ENCODE measurements at regions not wholly inside any gene's neighbourhood (a gene's known extent, or its start where the extent isn't known, plus 50 kb on each side); places are given as distances from the start of the nearest gene placed in this dataset.

DNA sequence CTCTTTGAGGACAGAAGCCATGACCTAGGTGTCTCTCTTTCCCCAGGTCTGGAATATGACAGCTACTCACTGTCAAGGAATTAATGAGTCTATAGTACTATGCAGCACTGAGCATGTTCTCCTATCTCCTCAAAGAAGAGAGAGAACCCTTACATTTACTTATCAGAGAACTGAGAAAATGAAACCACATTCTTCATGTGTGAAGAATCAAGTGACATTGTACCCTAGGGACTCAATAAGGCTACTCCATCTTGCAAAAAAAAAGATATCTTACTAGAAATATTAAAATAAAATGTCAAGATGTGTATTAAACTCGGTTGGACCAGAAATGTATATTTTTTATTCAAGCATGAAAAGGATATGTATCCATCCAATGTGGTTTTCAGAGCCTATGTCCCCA, 133.2 kb upstream of the COL8A1 start:
- Mint-ChIP-seq H3K4me3 (no peak overlapping the region), H3K36me3 (ENCODE audit: low read depth) (no peaks in the 10 kb centered on the region), H3K9me3 (no peaks in the 10 kb centered on the region), H3K4me1 (ENCODE audit: low read depth) (peaks cover 3% of the 10 kb centered on the region), H3K27ac (no peak overlapping the region), H3K27me3 (no peaks in the 10 kb centered on the region)
- TF ChIP-seq, protein P1, sequence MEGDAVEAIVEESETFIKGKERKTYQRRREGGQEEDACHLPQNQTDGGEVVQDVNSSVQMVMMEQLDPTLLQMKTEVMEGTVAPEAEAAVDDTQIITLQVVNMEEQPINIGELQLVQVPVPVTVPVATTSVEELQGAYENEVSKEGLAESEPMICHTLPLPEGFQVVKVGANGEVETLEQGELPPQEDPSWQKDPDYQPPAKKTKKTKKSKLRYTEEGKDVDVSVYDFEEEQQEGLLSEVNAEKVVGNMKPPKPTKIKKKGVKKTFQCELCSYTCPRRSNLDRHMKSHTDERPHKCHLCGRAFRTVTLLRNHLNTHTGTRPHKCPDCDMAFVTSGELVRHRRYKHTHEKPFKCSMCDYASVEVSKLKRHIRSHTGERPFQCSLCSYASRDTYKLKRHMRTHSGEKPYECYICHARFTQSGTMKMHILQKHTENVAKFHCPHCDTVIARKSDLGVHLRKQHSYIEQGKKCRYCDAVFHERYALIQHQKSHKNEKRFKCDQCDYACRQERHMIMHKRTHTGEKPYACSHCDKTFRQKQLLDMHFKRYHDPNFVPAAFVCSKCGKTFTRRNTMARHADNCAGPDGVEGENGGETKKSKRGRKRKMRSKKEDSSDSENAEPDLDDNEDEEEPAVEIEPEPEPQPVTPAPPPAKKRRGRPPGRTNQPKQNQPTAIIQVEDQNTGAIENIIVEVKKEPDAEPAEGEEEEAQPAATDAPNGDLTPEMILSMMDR (IDR thresholded peaks at IDR 0.05), result no peak
- no peak for ATAC-seq
- ChIA-PET POLR2A (no interaction called here), CTCF (no interaction called here)
- intact Hi-C loops (cut with micrococcal nuclease), result no loop called here
- no peak for DNase-seq

DNA sequence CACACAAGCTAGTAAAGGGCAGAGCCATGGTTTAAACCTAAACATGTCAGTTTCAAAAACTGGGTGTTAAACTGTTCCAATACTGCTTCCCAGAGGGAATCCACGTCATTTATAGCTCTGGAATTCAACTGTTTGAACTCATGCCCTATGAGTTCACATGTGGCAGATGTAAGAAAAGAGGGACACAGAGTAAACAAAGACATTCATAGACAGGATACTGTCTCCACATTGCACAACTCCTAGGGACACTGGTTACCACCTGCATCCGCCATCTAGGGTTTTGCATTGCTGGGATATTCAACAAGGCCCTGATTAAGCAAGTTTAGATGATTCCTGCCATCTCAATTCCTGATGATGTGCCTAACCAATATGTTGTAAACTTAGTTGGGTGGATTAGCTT, 134.1 kb upstream of the COL8A1 start:
- intact Hi-C loops (cut with micrococcal nuclease), result no loop called here
- no peak overlapping the region for H3K27ac Mint-ChIP-seq
- no peaks in the 10 kb centered on the region for H3K27me3 Mint-ChIP-seq
- peaks cover 3% of the 10 kb centered on the region for H3K4me1 Mint-ChIP-seq (ENCODE audit: low read depth)
- ChIA-PET CTCF (no interaction called here), POLR2A (no interaction called here)
- TF ChIP-seq, protein P1 (IDR thresholded peaks at IDR 0.05), result no peak
- no peaks in the 10 kb centered on the region for H3K9me3 Mint-ChIP-seq
- no peak overlapping the region for H3K4me3 Mint-ChIP-seq
- no peak for ATAC-seq
- DNase-seq, result no peak
- no peaks in the 10 kb centered on the region for H3K36me3 Mint-ChIP-seq (ENCODE audit: low read depth)

DNA sequence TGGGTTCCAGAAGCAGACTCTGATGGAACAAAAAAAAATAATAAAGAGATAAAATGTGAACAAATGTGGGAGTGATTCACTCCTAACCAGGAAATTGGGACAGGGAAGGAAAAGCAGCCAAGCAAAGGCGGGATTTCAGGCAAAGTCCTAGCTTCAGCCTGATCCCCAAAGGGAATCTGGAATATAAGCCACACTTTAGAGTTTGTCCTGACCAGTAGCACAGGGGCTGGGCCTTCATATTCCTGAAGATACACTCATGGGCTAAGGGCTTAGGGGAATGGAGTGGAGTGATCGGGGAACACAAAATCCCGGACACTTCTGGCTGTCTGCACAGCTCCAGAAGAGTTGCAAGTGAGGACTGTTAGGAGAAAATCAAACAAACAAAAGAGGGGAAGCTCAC, 135.0 kb upstream of the COL8A1 start:
- Mint-ChIP-seq H3K4me3 (no peak overlapping the region), H3K36me3 (ENCODE audit: low read depth) (no peaks in the 10 kb centered on the region), H3K27ac (no peak overlapping the region), H3K27me3 (no peaks in the 10 kb centered on the region), H3K4me1 (ENCODE audit: low read depth) (peaks cover 3% of the 10 kb centered on the region), H3K9me3 (no peaks in the 10 kb centered on the region)
- intact Hi-C loops (cut with micrococcal nuclease), result no loop called here
- POLR2A ChIA-PET, result no interaction called here
- ATAC-seq (no peak), DNase-seq (no peak)
- TF ChIP-seq, protein P1 (IDR thresholded peaks at IDR 0.05), result no peak
- CTCF ChIA-PET, result no interaction called here

DNA sequence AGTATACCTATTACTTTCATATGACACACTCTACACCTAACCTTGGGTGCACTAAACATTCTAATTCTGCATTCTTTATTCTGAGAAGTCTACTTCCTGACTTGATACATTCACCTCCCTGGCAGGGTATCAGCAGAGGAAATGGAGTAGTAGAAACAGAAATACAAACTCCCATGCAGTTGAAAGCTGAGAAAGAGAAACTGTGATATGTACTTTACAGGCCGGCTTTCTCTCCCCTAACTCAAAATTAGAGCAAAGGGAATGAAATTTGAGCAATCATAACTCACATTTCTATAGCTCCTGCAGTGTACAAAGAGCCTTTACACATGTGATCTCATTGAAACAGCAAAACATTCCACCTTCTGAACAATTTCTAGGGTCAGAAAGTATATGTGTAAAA, 135.5 kb upstream of the COL8A1 start:
- intact Hi-C loops (cut with micrococcal nuclease), result no loop called here
- H3K27ac Mint-ChIP-seq, result no peak overlapping the region
- no peaks in the 10 kb centered on the region for H3K9me3 Mint-ChIP-seq
- no peak for ATAC-seq
- no peak for DNase-seq
- TF ChIP-seq, protein P1 (IDR thresholded peaks at IDR 0.05), result no peak
- H3K36me3 Mint-ChIP-seq (ENCODE audit: low read depth), result no peaks in the 10 kb centered on the region
- no peaks in the 10 kb centered on the region for H3K27me3 Mint-ChIP-seq
- CTCF ChIA-PET, result no interaction called here
- H3K4me3 Mint-ChIP-seq, result no peak overlapping the region
- H3K4me1 Mint-ChIP-seq (ENCODE audit: low read depth), result peaks cover 3% of the 10 kb centered on the region
- POLR2A ChIA-PET, result no interaction called here

DNA sequence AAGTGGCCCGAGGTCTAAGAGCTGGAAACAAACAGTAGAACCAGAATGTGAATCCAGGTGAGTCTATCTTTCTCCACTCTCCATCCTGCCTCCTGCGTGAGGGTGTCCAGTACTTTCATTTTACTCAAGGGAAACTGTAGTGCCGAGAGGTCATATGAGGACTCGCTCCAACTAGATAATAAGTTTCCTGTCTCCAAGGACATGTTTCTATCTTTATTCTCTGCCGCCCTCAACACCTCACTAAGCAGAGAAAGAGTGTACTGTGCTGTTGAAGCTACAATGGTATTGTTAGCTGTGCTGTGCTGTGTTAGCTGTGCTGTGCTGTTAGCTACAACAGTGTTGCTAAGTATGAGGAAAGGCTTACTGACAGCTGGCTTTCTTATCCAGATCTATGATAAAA, 137.9 kb upstream of the COL8A1 start:
- ATAC-seq, result no peak
- H3K36me3 Mint-ChIP-seq (ENCODE audit: low read depth), result no peaks in the 10 kb centered on the region
- H3K4me3 Mint-ChIP-seq, result no peak overlapping the region
- POLR2A ChIA-PET, result no interaction called here
- no peak overlapping the region for H3K27ac Mint-ChIP-seq
- DNase-seq, result no peak
- intact Hi-C loops (cut with micrococcal nuclease), result no loop called here
- no peaks in the 10 kb centered on the region for H3K27me3 Mint-ChIP-seq
- TF ChIP-seq, protein P1 (IDR thresholded peaks at IDR 0.05), result no peak
- H3K9me3 Mint-ChIP-seq, result peaks cover 2% of the 10 kb centered on the region
- H3K4me1 Mint-ChIP-seq (ENCODE audit: low read depth), result no peaks in the 10 kb centered on the region
- CTCF ChIA-PET, result no interaction called here
